HEK293 (cell line): ENCODE measurements at regions not wholly inside any gene's neighbourhood (a gene's known extent, or its start where the extent isn't known, plus 50 kb on each side); places are given as distances from the start of the nearest gene placed in this dataset.

Experiments used
- EGR2 ChIP-seq: fragments of 450-650 bp; formaldehyde crosslinking; IDR thresholded peaks from 2 replicates; pipeline ENCODE4 v1.5.1; 2016; ENCODE audit warnings: low read depth, missing biosample characterization, missing genetic modification characterization
- HOXA7 ChIP-seq: sonication (generic); formaldehyde crosslinking; IDR thresholded peaks from 2 replicates; pipeline ENCODE4 v1.8.1; 2022; ENCODE audit warnings: missing genetic modification reagents, borderline replicate concordance
- SETDB1 ChIP-seq: IDR thresholded peaks from one replicate; pipeline ENCODE4 v1.6.1; 2017; ENCODE audit warnings: mild to moderate bottlenecking, low read length, moderate library complexity, mixed read lengths; ENCODE audit not compliant: insufficient read length
- TCF7L2 ChIP-seq: IDR thresholded peaks from 2 replicates; pipeline ENCODE4 v1.6.1; 2011; ENCODE audit warnings: low read depth, mild to moderate bottlenecking, inconsistent platforms, low read length, moderate library complexity, borderline replicate concordance
- ZFHX2 ChIP-seq: fragments of 450-650 bp; formaldehyde crosslinking; conservative IDR thresholded peaks from 2 replicates; pipeline ENCODE4 v1.5.1; 2016; ENCODE audit warnings: missing biosample characterization, missing genetic modification characterization
- ZNF146 ChIP-seq: fragments of 450-650 bp; formaldehyde crosslinking; IDR thresholded peaks from 2 replicates; pipeline ENCODE4 v1.5.1; 2016; ENCODE audit warnings: missing biosample characterization, missing genetic modification characterization
- ZNF202 ChIP-seq: fragments of 450-650 bp; formaldehyde crosslinking; IDR thresholded peaks from 2 replicates; pipeline ENCODE4 v1.5.1; 2016; ENCODE audit warnings: missing biosample characterization, missing genetic modification characterization, borderline replicate concordance
- ZNF335 ChIP-seq: fragments of 450-650 bp; formaldehyde crosslinking; conservative IDR thresholded peaks from 2 replicates; pipeline ENCODE4 v1.5.1; 2016; ENCODE audit warnings: missing biosample characterization, missing genetic modification characterization
- ZNF544 ChIP-seq: fragments of 450-650 bp; formaldehyde crosslinking; IDR thresholded peaks from 2 replicates; pipeline ENCODE4 v1.5.0; 2017; ENCODE audit warnings: missing biosample characterization, missing genetic modification characterization
- ZNF621 ChIP-seq: fragments of 450-650 bp; formaldehyde crosslinking; IDR thresholded peaks from 2 replicates; pipeline ENCODE4 v1.5.1; 2017; ENCODE audit warnings: missing biosample characterization, missing genetic modification characterization
- TF ChIP-seq, protein P1 (sequence below): fragments of 450-650 bp; formaldehyde crosslinking; conservative IDR thresholded peaks from 2 replicates; pipeline ENCODE4 v1.5.1; 2016; ENCODE audit warnings: low read depth, missing biosample characterization, missing genetic modification characterization
- TF ChIP-seq, protein P2 (sequence below): fragments of 450-650 bp; formaldehyde crosslinking; IDR thresholded peaks from 2 replicates; pipeline ENCODE4 v1.5.1; 2016; ENCODE audit warnings: missing biosample characterization, missing genetic modification characterization
- TF ChIP-seq, protein P3 (sequence below): fragments of 450-650 bp; formaldehyde crosslinking; IDR thresholded peaks from 2 replicates; pipeline ENCODE4 v1.5.1; 2016; ENCODE audit warnings: missing biosample characterization, missing genetic modification characterization
- TF ChIP-seq, protein P4 (sequence below): fragments of 450-650 bp; formaldehyde crosslinking; IDR thresholded peaks from 2 replicates; pipeline ENCODE4 v1.5.1; 2016; ENCODE audit warnings: missing biosample characterization, missing genetic modification characterization

DNA sequence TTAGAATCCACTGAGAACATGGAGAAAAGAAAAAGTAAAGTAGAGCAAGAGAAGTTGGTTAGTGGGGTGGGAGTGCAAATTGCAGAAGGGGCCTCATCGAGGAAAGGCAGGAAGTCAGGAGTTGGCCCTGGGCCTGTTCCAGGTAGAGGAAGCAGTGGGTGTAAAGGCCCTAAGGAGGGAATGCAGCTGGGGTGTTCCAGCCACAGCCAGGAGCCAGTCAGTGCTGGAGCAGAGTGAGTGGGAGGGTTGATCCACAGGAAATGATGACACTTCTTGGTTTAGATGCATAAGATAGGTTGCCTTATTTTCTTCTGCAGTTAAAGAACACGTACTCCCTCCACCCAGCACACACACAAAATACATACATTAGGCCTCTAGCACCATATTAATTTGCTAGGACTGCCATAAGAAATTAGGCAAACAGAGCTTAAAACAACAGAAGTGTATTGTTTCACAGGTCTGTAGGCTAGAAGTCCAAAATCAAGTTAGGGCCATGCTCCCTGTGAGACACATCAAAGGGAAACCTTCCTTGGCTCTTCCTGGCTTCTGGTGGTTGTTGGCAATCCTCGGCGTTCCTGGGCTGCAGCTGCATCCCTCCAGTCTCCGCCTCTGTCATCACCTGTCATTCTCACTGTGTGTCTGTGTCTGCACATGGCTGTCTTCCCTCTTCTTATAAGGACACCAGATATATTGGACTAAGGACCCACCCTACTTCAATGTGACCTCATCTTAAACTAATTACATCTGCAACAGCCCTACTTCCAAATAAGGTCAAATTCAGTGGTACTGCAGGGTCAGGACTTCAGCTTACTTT is 205.9 kb downstream of the AASDH start (continued):
- TF ChIP-seq ZNF202 (tag by site-specific recombination) (no peak), TCF7L2 (no peak), ZNF544 (tag by site-specific recombination) (no peak), ZNF621 (tag by site-specific recombination) (no peak), ZNF335 (peak; percentile 43; the same call in 1 of the 2 replicates), ZFHX2 (tag by site-specific recombination) (peak; percentile 89), EGR2 (peak; percentile 50; the same call in 1 of the 2 replicates), SETDB1 (no peak), ZNF146 (tag by site-specific recombination) (no peak), HOXA7 (CRISPR knock-in tag) (no peak)
- TF ChIP-seq, protein P1, sequence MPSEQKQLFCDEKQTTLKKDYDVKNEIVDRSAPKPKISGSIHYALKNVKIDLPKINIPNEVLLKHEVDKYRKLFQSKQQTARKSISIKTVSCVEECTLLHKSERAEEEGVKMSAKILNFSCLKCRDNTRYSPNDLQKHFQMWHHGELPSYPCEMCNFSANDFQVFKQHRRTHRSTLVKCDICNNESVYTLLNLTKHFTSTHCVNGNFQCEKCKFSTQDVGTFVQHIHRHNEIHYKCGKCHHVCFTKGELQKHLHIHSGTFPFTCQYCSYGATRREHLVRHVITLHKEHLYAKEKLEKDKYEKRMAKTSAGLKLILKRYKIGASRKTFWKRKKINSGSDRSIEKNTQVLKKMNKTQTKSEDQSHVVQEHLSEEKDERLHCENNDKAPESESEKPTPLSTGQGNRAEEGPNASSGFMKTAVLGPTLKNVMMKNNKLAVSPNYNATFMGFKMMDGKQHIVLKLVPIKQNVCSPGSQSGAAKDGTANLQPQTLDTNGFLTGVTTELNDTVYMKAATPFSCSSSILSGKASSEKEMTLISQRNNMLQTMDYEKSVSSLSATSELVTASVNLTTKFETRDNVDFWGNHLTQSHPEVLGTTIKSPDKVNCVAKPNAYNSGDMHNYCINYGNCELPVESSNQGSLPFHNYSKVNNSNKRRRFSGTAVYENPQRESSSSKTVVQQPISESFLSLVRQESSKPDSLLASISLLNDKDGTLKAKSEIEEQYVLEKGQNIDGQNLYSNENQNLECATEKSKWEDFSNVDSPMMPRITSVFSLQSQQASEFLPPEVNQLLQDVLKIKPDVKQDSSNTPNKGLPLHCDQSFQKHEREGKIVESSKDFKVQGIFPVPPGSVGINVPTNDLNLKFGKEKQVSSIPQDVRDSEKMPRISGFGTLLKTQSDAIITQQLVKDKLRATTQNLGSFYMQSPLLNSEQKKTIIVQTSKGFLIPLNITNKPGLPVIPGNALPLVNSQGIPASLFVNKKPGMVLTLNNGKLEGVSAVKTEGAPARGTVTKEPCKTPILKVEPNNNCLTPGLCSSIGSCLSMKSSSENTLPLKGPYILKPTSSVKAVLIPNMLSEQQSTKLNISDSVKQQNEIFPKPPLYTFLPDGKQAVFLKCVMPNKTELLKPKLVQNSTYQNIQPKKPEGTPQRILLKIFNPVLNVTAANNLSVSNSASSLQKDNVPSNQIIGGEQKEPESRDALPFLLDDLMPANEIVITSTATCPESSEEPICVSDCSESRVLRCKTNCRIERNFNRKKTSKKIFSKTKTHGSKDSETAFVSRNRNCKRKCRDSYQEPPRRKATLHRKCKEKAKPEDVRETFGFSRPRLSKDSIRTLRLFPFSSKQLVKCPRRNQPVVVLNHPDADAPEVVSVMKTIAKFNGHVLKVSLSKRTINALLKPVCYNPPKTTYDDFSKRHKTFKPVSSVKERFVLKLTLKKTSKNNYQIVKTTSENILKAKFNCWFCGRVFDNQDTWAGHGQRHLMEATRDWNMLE (tag by site-specific recombination): 0 out of 2 replicates have a peak, but pooled peaks have one; percentile 18
- TF ChIP-seq, protein P2, sequence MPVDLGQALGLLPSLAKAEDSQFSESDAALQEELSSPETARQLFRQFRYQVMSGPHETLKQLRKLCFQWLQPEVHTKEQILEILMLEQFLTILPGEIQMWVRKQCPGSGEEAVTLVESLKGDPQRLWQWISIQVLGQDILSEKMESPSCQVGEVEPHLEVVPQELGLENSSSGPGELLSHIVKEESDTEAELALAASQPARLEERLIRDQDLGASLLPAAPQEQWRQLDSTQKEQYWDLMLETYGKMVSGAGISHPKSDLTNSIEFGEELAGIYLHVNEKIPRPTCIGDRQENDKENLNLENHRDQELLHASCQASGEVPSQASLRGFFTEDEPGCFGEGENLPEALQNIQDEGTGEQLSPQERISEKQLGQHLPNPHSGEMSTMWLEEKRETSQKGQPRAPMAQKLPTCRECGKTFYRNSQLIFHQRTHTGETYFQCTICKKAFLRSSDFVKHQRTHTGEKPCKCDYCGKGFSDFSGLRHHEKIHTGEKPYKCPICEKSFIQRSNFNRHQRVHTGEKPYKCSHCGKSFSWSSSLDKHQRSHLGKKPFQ (tag by site-specific recombination): no peak
- TF ChIP-seq, protein P3, sequence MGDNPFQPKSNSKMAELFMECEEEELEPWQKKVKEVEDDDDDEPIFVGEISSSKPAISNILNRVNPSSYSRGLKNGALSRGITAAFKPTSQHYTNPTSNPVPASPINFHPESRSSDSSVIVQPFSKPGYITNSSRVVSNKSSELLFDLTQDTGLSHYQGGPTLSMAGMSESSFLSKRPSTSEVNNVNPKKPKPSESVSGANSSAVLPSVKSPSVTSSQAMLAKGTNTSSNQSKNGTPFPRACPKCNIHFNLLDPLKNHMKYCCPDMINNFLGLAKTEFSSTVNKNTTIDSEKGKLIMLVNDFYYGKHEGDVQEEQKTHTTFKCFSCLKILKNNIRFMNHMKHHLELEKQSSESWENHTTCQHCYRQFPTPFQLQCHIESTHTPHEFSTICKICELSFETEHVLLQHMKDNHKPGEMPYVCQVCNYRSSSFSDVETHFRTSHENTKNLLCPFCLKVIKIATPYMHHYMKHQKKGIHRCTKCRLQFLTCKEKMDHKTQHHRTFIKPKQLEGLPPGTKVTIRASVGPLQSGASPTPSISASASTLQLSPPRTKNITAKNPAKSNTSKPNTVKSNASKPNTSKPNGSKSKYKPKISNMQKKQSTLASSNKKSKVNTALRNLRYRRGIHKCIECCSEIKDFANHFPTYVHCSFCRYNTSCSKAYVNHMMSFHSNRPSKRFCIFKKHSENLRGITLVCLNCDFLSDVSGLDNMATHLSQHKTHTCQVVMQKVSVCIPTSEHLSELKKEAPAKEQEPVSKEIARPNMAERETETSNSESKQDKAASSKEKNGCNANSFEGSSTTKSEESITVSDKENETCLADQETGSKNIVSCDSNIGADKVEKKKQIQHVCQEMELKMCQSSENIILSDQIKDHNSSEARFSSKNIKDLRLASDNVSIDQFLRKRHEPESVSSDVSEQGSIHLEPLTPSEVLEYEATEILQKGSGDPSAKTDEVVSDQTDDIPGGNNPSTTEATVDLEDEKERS (tag by site-specific recombination): no peak
- TF ChIP-seq, protein P4, sequence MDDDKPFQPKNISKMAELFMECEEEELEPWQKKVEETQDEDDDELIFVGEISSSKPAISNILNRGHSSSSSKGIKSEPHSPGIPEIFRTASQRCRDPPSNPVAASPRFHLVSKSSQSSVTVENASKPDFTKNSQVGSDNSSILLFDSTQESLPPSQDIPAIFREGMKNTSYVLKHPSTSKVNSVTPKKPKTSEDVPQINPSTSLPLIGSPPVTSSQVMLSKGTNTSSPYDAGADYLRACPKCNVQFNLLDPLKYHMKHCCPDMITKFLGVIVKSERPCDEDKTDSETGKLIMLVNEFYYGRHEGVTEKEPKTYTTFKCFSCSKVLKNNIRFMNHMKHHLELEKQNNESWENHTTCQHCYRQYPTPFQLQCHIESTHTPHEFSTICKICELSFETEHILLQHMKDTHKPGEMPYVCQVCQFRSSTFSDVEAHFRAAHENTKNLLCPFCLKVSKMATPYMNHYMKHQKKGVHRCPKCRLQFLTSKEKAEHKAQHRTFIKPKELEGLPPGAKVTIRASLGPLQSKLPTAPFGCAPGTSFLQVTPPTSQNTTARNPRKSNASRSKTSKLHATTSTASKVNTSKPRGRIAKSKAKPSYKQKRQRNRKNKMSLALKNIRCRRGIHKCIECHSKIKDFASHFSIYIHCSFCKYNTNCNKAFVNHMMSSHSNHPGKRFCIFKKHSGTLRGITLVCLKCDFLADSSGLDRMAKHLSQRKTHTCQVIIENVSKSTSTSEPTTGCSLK (tag by site-specific recombination): no peak
